GM21723 (cell line): ENCODE measurements at regions not wholly inside any gene's neighbourhood (a gene's known extent, or its start where the extent isn't known, plus 50 kb on each side); places are given as distances from the start of the nearest gene placed in this dataset.
A peak's percentile ranks its signal among the peaks of the same experiment; 100 is the strongest.
"Not testable (repeated sequence)": the region's sequence is repeated elsewhere in the genome, so short reads cannot be mapped to it uniquely, and the experiment has no call there.

Experiments
- ATAC-seq: cut with Tn5 transposase; IDR thresholded peaks from one replicate; pipeline ENCODE4 v1.9.1; 2021; ENCODE audit warnings: mild to moderate bottlenecking, moderate library complexity; ENCODE audit not compliant: unreplicated experiment

- ATAC-seq = no peak
These were observed 341.8 kb upstream of the GJE1 start for GRCh38 chr6:141790921-141791320.

- no peak for ATAC-seq
These were observed 344.6 kb upstream of the GJE1 start for GRCh38 chr6:141788096-141788495.

GRCh38 chr6:141783585-141783984 is 349.1 kb upstream of the GJE1 start:
- ATAC-seq = no peak

GRCh38 chr6:141780296-141780695 is 352.4 kb upstream of the GJE1 start:
- ATAC-seq = no peak

GRCh38 chr6:141764388-141764787 is 368.3 kb upstream of the GJE1 start:
- no peak for ATAC-seq

- ATAC-seq = no peak
These were observed 374.3 kb upstream of the GJE1 start for GRCh38 chr6:141758430-141758829.

GRCh38 chr6:141753180-141753579 is 379.5 kb upstream of the GJE1 start:
- ATAC-seq = no peak

- ATAC-seq = peak; percentile 88
These were observed 380.0 kb upstream of the GJE1 start for GRCh38 chr6:141752677-141753076.

- not testable (repeated sequence) for ATAC-seq
These were observed 386.4 kb upstream of the GJE1 start for GRCh38 chr6:141746324-141746723.

- ATAC-seq = no peak
These were observed 387.8 kb upstream of the GJE1 start for GRCh38 chr6:141744971-141745370.

GRCh38 chr6:141744194-141744925 is 388.4 kb upstream of the GJE1 start:
- no peak for ATAC-seq

GRCh38 chr6:141736104-141736503 is 396.6 kb upstream of the GJE1 start:
- ATAC-seq = no peak

- ATAC-seq = no peak
These were observed 397.6 kb upstream of the GJE1 start for GRCh38 chr6:141735126-141735525.

GRCh38 chr6:141734071-141734840 is 398.5 kb upstream of the GJE1 start:
- ATAC-seq = no peak

GRCh38 chr6:141729146-141729545 is 403.6 kb upstream of the GJE1 start:
- ATAC-seq = no peak

- ATAC-seq = no peak
These were observed 404.4 kb upstream of the GJE1 start for GRCh38 chr6:141728330-141728729.

GRCh38 chr6:141726248-141726647 is 406.5 kb upstream of the GJE1 start:
- no peak for ATAC-seq

- ATAC-seq = no peak
These were observed 408.0 kb upstream of the GJE1 start for GRCh38 chr6:141724731-141725130.

- no peak for ATAC-seq
These were observed 413.2 kb upstream of the GJE1 start for GRCh38 chr6:141719476-141719875.

- ATAC-seq = no peak
These were observed 427.3 kb upstream of the GJE1 start for GRCh38 chr6:141705431-141705830.

- ATAC-seq = no peak
These were observed 428.6 kb upstream of the GJE1 start for GRCh38 chr6:141704151-141704550.

- no peak for ATAC-seq
These were observed 431.0 kb upstream of the GJE1 start for GRCh38 chr6:141701732-141702131.
